Right cardiac atrium (tissue), 5 donors: ENCODE measurements at regions not wholly inside any gene's neighbourhood (a gene's known extent, or its start where the extent isn't known, plus 50 kb on each side); places are given as distances from the start of the nearest gene placed in this dataset.
"Not testable (repeated sequence)": the region's sequence is repeated elsewhere in the genome, so short reads cannot be mapped to it uniquely, and the experiment has no call there.

Source experiments
- ATAC-seq, 2 donors: fragments of 200-7000 bp; cut with Tn5 transposase; one replicate each; pipeline versions ENCODE4 v1.8.0 to v1.9.1; 2020; ENCODE audit warnings: moderate library complexity in 2 of 2, mild to moderate bottlenecking in 1 of 2
- DNase-seq, 3 donors: peaks; one replicate each; pipeline ENCODE4 v3.0.0-alpha.2; 2020
- H3K27ac ChIP-seq: one replicate; pipeline ENCODE4 v1.5.1; 2013; ENCODE audit warnings: mild to moderate bottlenecking, low read length, control low read depth, moderate library complexity
- H3K27me3 ChIP-seq: one replicate; pipeline ENCODE4 v1.6.1; 2013; ENCODE audit not compliant: control insufficient read depth, insufficient read depth
- H3K4me1 ChIP-seq: one replicate; pipeline ENCODE4 v1.6.1; 2013; ENCODE audit warnings: low read length; ENCODE audit not compliant: control insufficient read depth, insufficient read depth
- H3K4me3 ChIP-seq: one replicate; pipeline ENCODE4 v1.5.1; 2013; ENCODE audit warnings: low read length, control low read depth
- H3K9me3 ChIP-seq: one replicate; pipeline ENCODE4 v1.6.1; 2013; ENCODE audit warnings: low read length; ENCODE audit not compliant: control insufficient read depth
- WGBS: extraction: QIAGEN DNeasy Blood & Tissue Kit; methylation state at CpG from one replicate; pipeline ENCODE4 v1.1.7; 2013; 5-methylcytosine and 5-hydroxymethylcytosine counted together
- intact Hi-C, 4 donors: fragments of 100-400 bp; cut with DNase I; formaldehyde crosslinking; loops; one replicate each; pipeline versions ENCODE4 v1.11.0 to v1.14.0; 2022 to 2023
- donor health status: healthy with polysubstance abuse.
- donor health status: DM: no; HTN: yes; CAD: no.
- donor health status: DM: no; HTN: no; CAD: no.
- donor health status: DM: no; HTN: yes; CAD: no; lungs with severe emphysema.
- donor health status: DM: yes; HTN: yes; CAD: no.

- H3K9me3 ChIP-seq: no peaks in the 10 kb centered on the region
- no peaks in the 10 kb centered on the region for H3K27me3 ChIP-seq
- 79% methylated on average over 4 of the region's 4 CpGs for WGBS
- intact Hi-C loops: no loop called here
- ATAC-seq: peak in 1 of 2 donors; percentile 60
- no peak overlapping the region for H3K27ac ChIP-seq
- no peak for DNase-seq
- no peaks in the 10 kb centered on the region for H3K4me1 ChIP-seq
- H3K4me3 ChIP-seq: no peak overlapping the region
Observed at GRCh38 chr6:149137594-149137993, 179.9 kb upstream of the TAB2 start.

DNA sequence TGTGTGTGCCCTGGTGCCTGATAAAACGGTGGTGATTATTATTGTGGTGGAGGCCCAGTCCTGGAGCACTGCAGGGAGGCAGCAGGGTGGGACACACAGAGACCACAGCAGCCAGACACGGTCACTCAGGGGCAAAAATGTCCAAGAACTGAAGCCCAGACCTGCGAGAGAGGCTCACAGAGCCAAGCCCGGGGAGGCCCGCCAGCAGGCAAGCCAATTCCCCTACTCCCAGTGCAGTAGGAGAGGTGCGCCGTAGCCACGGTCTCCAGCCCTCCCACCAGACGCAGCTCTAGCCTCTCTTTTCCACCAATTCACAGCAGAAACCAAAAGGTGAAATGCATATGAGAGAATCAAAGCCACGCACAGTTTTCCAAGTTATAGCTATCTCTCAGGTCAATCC, 179.4 kb upstream of the TAB2 start:
- no peaks in the 10 kb centered on the region for H3K9me3 ChIP-seq
- no peak overlapping the region for H3K4me3 ChIP-seq
- H3K27ac ChIP-seq: no peak overlapping the region
- no peaks in the 10 kb centered on the region for H3K27me3 ChIP-seq
- H3K4me1 ChIP-seq: no peaks in the 10 kb centered on the region
- ATAC-seq: peak in 1 of 2 donors; percentile 77
- intact Hi-C loops: no loop called here
- peak in 2 of 3 donors; percentile 74 to 84 for DNase-seq
- WGBS: 86% methylated on average over 10 of the region's 10 CpGs

DNA sequence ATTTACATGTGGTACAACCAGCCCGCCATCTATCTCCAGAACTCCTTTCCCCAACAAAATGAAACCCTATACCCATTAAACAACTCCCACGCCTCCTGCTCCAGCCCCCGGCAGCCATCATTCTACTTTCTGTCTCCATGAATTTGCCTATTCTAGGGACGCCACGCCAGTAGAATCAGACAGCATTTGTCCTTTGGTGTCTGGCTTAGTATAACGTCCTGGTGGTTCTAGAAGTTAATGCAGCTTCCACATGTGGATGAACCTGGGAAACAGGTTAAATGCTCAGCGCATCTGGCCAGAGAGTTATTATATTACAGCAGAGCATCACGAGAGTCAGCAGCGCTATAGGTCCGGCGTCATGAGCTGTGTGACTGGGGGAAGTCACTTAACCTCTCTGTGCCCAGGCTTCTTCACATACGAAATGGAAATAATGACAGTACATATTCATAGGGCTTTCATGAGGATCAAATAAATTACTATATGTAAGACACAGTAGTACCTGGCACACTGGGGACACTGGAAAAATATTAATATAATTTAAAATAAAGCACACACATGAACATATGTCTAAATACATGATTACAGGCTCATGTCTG, 178.7 kb upstream of the TAB2 start:
- no peak overlapping the region for H3K4me3 ChIP-seq
- intact Hi-C loops: no loop called here
- no peaks in the 10 kb centered on the region for H3K9me3 ChIP-seq
- WGBS: 95% methylated on average over 12 of the region's 12 CpGs
- DNase-seq (no peak), ATAC-seq (no peak)
- H3K27me3 ChIP-seq: no peaks in the 10 kb centered on the region
- no peaks in the 10 kb centered on the region for H3K4me1 ChIP-seq
- H3K27ac ChIP-seq: no peak overlapping the region

GRCh38 chr6:149139782-149140136, 177.8 kb upstream of the TAB2 start:
- Histone ChIP-seq H3K27ac (no peak overlapping the region), H3K4me1 (no peaks in the 10 kb centered on the region), H3K27me3 (no peaks in the 10 kb centered on the region), H3K4me3 (no peak overlapping the region), H3K9me3 (no peaks in the 10 kb centered on the region)
- no peak for ATAC-seq
- intact Hi-C loops: no loop called here
- DNase-seq: no peak

- no peaks in the 10 kb centered on the region for H3K9me3 ChIP-seq
- H3K27ac ChIP-seq: no peak overlapping the region
- DNase-seq: no peak
- H3K27me3 ChIP-seq: no peaks in the 10 kb centered on the region
- no peak overlapping the region for H3K4me3 ChIP-seq
- intact Hi-C loops: no loop called here
- ATAC-seq: no peak
- no peaks in the 10 kb centered on the region for H3K4me1 ChIP-seq
- 59% methylated on average over 12 of the region's 12 CpGs for WGBS
Observed at GRCh38 chr6:149140137-149140909, 177.2 kb upstream of the TAB2 start.

- Histone ChIP-seq H3K27ac (no peak overlapping the region), H3K9me3 (no peaks in the 10 kb centered on the region), H3K4me3 (no peak overlapping the region), H3K27me3 (no peaks in the 10 kb centered on the region), H3K4me1 (no peaks in the 10 kb centered on the region)
- 60% methylated on average over 1 of the region's 1 CpG for WGBS
- no peak for ATAC-seq
- intact Hi-C loops: no loop called here
- DNase-seq: no peak
Observed at GRCh38 chr6:149140910-149141290, 176.6 kb upstream of the TAB2 start.

DNA sequence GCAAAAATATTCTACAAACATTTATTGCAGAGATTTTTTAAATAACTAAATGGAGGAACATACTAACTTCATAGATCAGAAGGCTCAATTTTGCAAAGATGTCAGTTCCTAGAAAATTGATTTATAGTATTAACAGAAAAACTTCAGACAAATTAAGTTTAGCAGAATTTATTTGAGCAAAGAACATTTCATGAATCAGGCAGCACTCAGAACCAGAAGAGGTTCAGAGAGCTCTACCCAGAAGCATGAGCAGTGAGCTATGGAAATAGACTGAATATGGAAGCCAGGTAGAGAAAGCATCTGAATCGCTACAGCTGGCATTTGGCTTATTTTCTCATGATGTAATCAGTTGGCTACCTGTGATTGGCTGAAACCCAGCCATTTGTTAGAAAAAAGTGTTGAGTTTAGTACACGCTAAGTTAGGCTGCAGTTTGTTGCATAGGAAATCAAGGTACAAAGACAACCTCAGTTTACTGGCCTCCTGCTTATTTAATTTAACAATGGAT, 174.5 kb upstream of the TAB2 start:
- no peaks in the 10 kb centered on the region for H3K27me3 ChIP-seq
- H3K4me1 ChIP-seq: no peaks in the 10 kb centered on the region
- 97% methylated on average over 2 of the region's 2 CpGs for WGBS
- no peaks in the 10 kb centered on the region for H3K9me3 ChIP-seq
- no peak for DNase-seq
- intact Hi-C loops: no loop called here
- no peak overlapping the region for H3K4me3 ChIP-seq
- H3K27ac ChIP-seq: no peak overlapping the region
- no peak for ATAC-seq

DNA sequence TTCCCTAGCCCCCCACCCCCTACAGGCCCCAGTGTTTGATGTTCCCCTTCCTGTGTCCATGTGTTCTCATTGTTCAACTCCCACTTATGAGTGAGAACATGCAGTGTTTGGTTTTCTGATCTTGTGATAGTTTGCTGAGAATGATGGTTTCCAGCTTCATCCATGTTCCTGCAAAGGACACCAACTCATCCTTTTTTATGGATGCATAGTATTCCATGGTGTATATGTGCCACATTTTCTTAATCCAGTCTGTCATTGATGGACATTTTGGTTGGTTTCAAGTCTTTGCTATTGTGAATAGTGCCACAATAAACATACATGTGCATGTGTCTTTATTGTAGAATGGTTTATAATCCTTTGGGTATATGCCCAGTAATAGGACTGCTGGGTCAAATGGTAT, 171.7 kb upstream of the TAB2 start:
- H3K4me3 ChIP-seq, intact Hi-C loops, DNase-seq, ATAC-seq, H3K27me3 ChIP-seq, H3K9me3 ChIP-seq, H3K4me1 ChIP-seq, H3K27ac ChIP-seq: not testable (repeated sequence)

- H3K27ac ChIP-seq: no peak overlapping the region
- intact Hi-C loops: no loop called here
- no peaks in the 10 kb centered on the region for H3K4me1 ChIP-seq
- H3K4me3 ChIP-seq: no peak overlapping the region
- H3K9me3 ChIP-seq: no peaks in the 10 kb centered on the region
- no peaks in the 10 kb centered on the region for H3K27me3 ChIP-seq
- WGBS: 36% methylated on average over 3 of the region's 3 CpGs
- DNase-seq (no peak), ATAC-seq (peak; percentile 40 to 59)
Observed at GRCh38 chr6:149147195-149147594, 170.3 kb upstream of the TAB2 start.

DNA sequence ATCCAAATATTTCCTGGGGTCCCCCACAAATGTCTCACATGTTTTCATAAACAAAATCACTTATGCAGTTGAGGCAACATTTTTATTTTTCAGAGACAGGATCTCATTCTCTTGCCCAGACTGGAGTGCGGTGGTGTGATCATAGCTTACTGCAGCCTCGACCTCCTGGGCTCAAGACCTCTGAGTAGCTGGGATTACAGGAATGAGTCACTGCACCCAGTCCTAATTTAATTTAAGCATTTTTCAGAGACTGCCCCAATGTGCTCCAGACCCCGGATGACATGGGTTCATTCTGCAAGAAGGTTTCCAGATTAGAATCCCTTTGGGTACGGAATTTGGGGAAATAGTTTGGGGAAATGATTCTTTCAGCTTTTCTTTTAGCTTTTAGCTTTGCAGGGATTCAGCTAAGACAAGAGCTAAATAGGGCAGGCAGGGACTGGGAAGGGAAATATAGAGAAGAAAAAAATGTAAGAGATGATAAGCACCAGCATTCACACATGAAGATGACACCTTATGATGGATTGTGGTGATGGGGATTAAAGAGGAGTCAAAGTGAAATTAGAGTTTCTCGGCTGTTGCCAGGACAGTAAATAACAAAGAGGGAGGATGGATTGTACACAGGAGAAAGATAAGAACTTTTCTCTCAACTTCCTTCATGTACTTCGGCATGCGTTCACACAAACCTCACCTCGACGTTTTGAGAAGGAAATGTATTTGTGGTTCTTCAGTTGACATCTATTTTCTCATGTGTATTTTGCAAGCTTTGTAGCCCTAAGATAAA, 169.4 kb upstream of the TAB2 start:
- Histone ChIP-seq H3K27me3 (no peaks in the 10 kb centered on the region), H3K27ac (no peak overlapping the region), H3K4me3 (no peak overlapping the region), H3K4me1 (no peaks in the 10 kb centered on the region), H3K9me3 (no peaks in the 10 kb centered on the region)
- DNase-seq (no peak), ATAC-seq (no peak)
- intact Hi-C loops: no loop called here
- WGBS: 52% methylated on average over 9 of the region's 9 CpGs

GRCh38 chr6:149149653-149150052, 167.9 kb upstream of the TAB2 start:
- 94% methylated on average over 2 of the region's 2 CpGs for WGBS
- DNase-seq (no peak), ATAC-seq (no peak)
- no peak overlapping the region for H3K27ac ChIP-seq
- no peak overlapping the region for H3K4me3 ChIP-seq
- intact Hi-C loops: no loop called here
- H3K27me3 ChIP-seq: no peaks in the 10 kb centered on the region
- H3K4me1 ChIP-seq: no peaks in the 10 kb centered on the region
- no peaks in the 10 kb centered on the region for H3K9me3 ChIP-seq
